H1 (cell line): ENCODE measurements at regions not wholly inside any gene's neighbourhood (a gene's known extent, or its start where the extent isn't known, plus 50 kb on each side); places are given as distances from the start of the nearest gene placed in this dataset.
A peak's percentile ranks its signal among the peaks of the same experiment; 100 is the strongest.

Source experiments
- CTCF ChIA-PET: fragments of 300-600 bp; sonication (Branson Sonifier 250); formaldehyde crosslinking; loops from one replicate; lab custom pipeline; 2021; ENCODE audit not compliant: partially characterized antibody; lab: Charles Lee
- POLR2A ChIA-PET: fragments of 300-600 bp; sonication (Branson Sonifier 250); formaldehyde crosslinking; loops from one replicate; lab custom pipeline; 2021; ENCODE audit warnings: inconsistent platforms; ENCODE audit not compliant: partially characterized antibody; lab: Charles Lee
- DNase-seq, 2 experiments: peaks; one replicate each; pipeline versions ENCODE4 v3.0.0 to v3.0.0-alpha.2; 2010 to 2022; ENCODE audit warnings: low spot score in 2 of 2, low read depth in 1 of 2, mixed read lengths in 1 of 2
- FAIRE-seq: peaks from 2 replicates; lab custom pipeline; 2011; peaks lifted over from hg19 to GRCh38; lab: Jason Lieb, UNC
- H2AFZ ChIP-seq: 2 replicates; pipeline ENCODE4 v1.8.1; 2012; ENCODE audit warnings: low read length, inconsistent platforms
- H2AK5ac ChIP-seq: 2 replicates; pipeline ENCODE4 v1.6.1; 2013; ENCODE audit warnings: low read depth, low read length
- H2BK120ac ChIP-seq: replicated peaks from 2 replicates; pipeline ENCODE3; 2013; ENCODE audit warnings: low read depth, low read length, inconsistent platforms
- H2BK12ac ChIP-seq: 2 replicates; pipeline ENCODE4 v1.6.1; 2013; ENCODE audit warnings: low read depth, low read length
- H2BK15ac ChIP-seq: 2 replicates; pipeline ENCODE4 v1.6.1; 2013; ENCODE audit warnings: low read length
- H2BK20ac ChIP-seq: 2 replicates; pipeline ENCODE4 v1.6.1; 2013; ENCODE audit warnings: low read length
- H2BK5ac ChIP-seq: 2 replicates; pipeline ENCODE4 v1.6.1; 2013; ENCODE audit warnings: low read depth, low read length
- H3K14ac ChIP-seq: 2 replicates; pipeline ENCODE4 v1.6.1; 2013; ENCODE audit warnings: inconsistent platforms; ENCODE audit not compliant: insufficient read length
- H3K18ac ChIP-seq: 2 replicates; pipeline ENCODE4 v1.6.1; 2013; ENCODE audit warnings: low read length; ENCODE audit errors: extremely low read depth
- H3K23ac ChIP-seq: 2 replicates; pipeline ENCODE4 v1.6.1; 2013; ENCODE audit warnings: inconsistent platforms; ENCODE audit not compliant: insufficient read length
- H3K23me2 ChIP-seq: 2 replicates; pipeline ENCODE4 v1.6.1; 2013; ENCODE audit warnings: low read depth, low read length
- H3K27ac ChIP-seq: 2 replicates; pipeline ENCODE4 v1.6.1; 2011; ENCODE audit warnings: low read depth, low read length, inconsistent platforms
- H3K27me3 ChIP-seq, 4 experiments: replicated peaks in 1 of 4; 1 replicate in 1 of 4; 2 replicates in 3 of 4; pipeline versions ENCODE4 v1.6.1 to v1.8.1; 2011 to 2013; ENCODE audit warnings: low read length in 3 of 4, mild to moderate bottlenecking in 3 of 4, inconsistent platforms in 2 of 4, mixed read lengths in 2 of 4, moderate library complexity in 1 of 4; ENCODE audit not compliant: control insufficient read depth in 3 of 4, insufficient read depth in 3 of 4; ENCODE audit errors: extremely low read depth in 1 of 4
- H3K36me3 ChIP-seq, 4 experiments: 2 replicates each; pipeline versions ENCODE4 v1.6.1 to v1.8.1; 2011 to 2013; ENCODE audit warnings: mild to moderate bottlenecking in 4 of 4, low read length in 3 of 4, moderate library complexity in 2 of 4, control low read depth in 1 of 4, inconsistent platforms in 1 of 4; ENCODE audit not compliant: insufficient read depth in 4 of 4, control insufficient read depth in 2 of 4
- H3K4ac ChIP-seq: replicated peaks from 2 replicates; pipeline ENCODE3; 2013; ENCODE audit warnings: low read length, low read depth, mixed read lengths, inconsistent platforms; ENCODE audit not compliant: insufficient read length
- H3K4me1 ChIP-seq, 4 experiments: replicated peaks in 1 of 4; 1 replicate in 1 of 4; 2 replicates in 3 of 4; pipeline versions ENCODE4 v1.6.1 to v1.8.1; 2011 to 2013; ENCODE audit warnings: low read length in 3 of 4, inconsistent platforms in 2 of 4, mixed read lengths in 1 of 4; ENCODE audit not compliant: insufficient read depth in 4 of 4, control insufficient read depth in 3 of 4
- H3K4me2 ChIP-seq, 2 experiments: 2 replicates each; pipeline versions ENCODE4 v1.6.1 to v1.8.1; 2011 to 2013; ENCODE audit warnings: low read depth in 2 of 2, low read length in 2 of 2, control low read depth in 1 of 2, inconsistent platforms in 1 of 2, mild to moderate bottlenecking in 1 of 2; ENCODE audit not compliant: insufficient read depth in 1 of 2
- H3K4me3 ChIP-seq, 4 experiments: fragments of 200-600, 300-600 bp in 1 of 4; sonication (generic), shearing (Covaris generic), sonication (Bioruptor Twin) in 1 of 4; 2 replicates each; pipeline versions ENCODE4 v1.5.1 to v1.8.1; 2011 to 2016; ENCODE audit warnings: low read length in 4 of 4, low read depth in 3 of 4, control low read depth in 2 of 4, inconsistent platforms in 2 of 4, mild to moderate bottlenecking in 2 of 4, mixed read lengths in 1 of 4, moderate library complexity in 1 of 4; ENCODE audit not compliant: insufficient read depth in 2 of 4; ENCODE audit errors: extremely low read depth in 1 of 4
- H3K56ac ChIP-seq: replicated peaks from 2 replicates; pipeline ENCODE3; 2013; ENCODE audit warnings: low read depth, mild to moderate bottlenecking, mixed read lengths, low read length, inconsistent platforms; ENCODE audit not compliant: insufficient read length
- H3K79me1 ChIP-seq: 2 replicates; pipeline ENCODE4 v1.6.1; 2013; ENCODE audit warnings: low read depth, low read length, control low read depth
- H3K79me2 ChIP-seq, 2 experiments: 2 replicates each; pipeline versions ENCODE4 v1.6.1 to v1.8.1; 2012 to 2013; ENCODE audit warnings: low read length in 2 of 2, mild to moderate bottlenecking in 2 of 2, inconsistent platforms in 1 of 2; ENCODE audit not compliant: insufficient read depth in 2 of 2, control insufficient read depth in 1 of 2
- H3K9ac ChIP-seq, 4 experiments: replicated peaks in 1 of 4; 1 replicate in 1 of 4; 2 replicates in 3 of 4; pipeline versions ENCODE4 v1.6.1 to v1.8.1; 2011 to 2013; ENCODE audit warnings: low read depth in 3 of 4, low read length in 3 of 4, control low read depth in 2 of 4, mild to moderate bottlenecking in 2 of 4, moderate library complexity in 2 of 4, inconsistent platforms in 1 of 4; ENCODE audit errors: extremely low read depth in 1 of 4
- H3K9me3 ChIP-seq, 2 experiments: 2 replicates each; pipeline versions ENCODE4 v1.6.1 to v1.8.1; 2012 to 2013; ENCODE audit warnings: mild to moderate bottlenecking in 2 of 2, moderate library complexity in 2 of 2, control low read depth in 1 of 2, inconsistent platforms in 1 of 2, low read depth in 1 of 2, low read length in 1 of 2, mixed read lengths in 1 of 2; ENCODE audit not compliant: insufficient read depth in 2 of 2
- H4K20me1 ChIP-seq, 2 experiments: replicated peaks in 1 of 2; 2 replicates each; pipeline versions ENCODE3 to v1.8.1; 2011 to 2013; ENCODE audit warnings: inconsistent platforms in 2 of 2, low read length in 2 of 2, mild to moderate bottlenecking in 1 of 2; ENCODE audit not compliant: insufficient read depth in 2 of 2, control insufficient read depth in 1 of 2
- H4K5ac ChIP-seq: 2 replicates; pipeline ENCODE4 v1.6.1; 2013; ENCODE audit warnings: low read length, low read depth, mixed read lengths, inconsistent platforms; ENCODE audit not compliant: insufficient read length
- H4K8ac ChIP-seq: 2 replicates; pipeline ENCODE4 v1.8.0; 2013; ENCODE audit warnings: mild to moderate bottlenecking, moderate library complexity, low read length, inconsistent platforms; ENCODE audit not compliant: insufficient read depth; ENCODE audit errors: extremely low read depth
- H4K91ac ChIP-seq: replicated peaks from 2 replicates; pipeline ENCODE3; 2013; ENCODE audit warnings: low read length, mixed read lengths, inconsistent platforms; ENCODE audit not compliant: insufficient read length
- ASH2L ChIP-seq: fragments of 200-600, 300-600 bp; sonication (generic); IDR thresholded peaks from one replicate; pipeline ENCODE4 v1.7.1; 2017; ENCODE audit warnings: low read length
- ATF3 ChIP-seq: IDR thresholded peaks from 2 replicates; pipeline ENCODE4 v1.6.1; 2011; ENCODE audit warnings: low read depth, mild to moderate bottlenecking, low read length; ENCODE audit not compliant: insufficient read depth
- CREB1 ChIP-seq: IDR thresholded peaks from 2 replicates; pipeline ENCODE4 v1.6.1; 2012; ENCODE audit warnings: inconsistent platforms
- EGR1 ChIP-seq: IDR thresholded peaks from 2 replicates; pipeline ENCODE4 v1.6.1; 2011; ENCODE audit warnings: low read depth, low read length, borderline replicate concordance
- HDAC6 ChIP-seq: IDR thresholded peaks from one replicate; pipeline ENCODE4 v1.7.1; 2012; ENCODE audit warnings: low read depth, mild to moderate bottlenecking, inconsistent platforms, low read length, moderate library complexity
- KDM5A ChIP-seq: fragments of 200-600 bp; IDR thresholded peaks from 2 replicates; pipeline ENCODE4 v1.7.1; 2012; ENCODE audit warnings: mild to moderate bottlenecking, low read length, inconsistent platforms, mixed read lengths
- NRF1 ChIP-seq: IDR thresholded peaks from 2 replicates; pipeline ENCODE4 v1.6.1; 2011; ENCODE audit warnings: mild to moderate bottlenecking, low read depth, low read length, improper control_type of control experiment
- SUZ12 ChIP-seq: fragments of 200-600 bp; sonication (generic); IDR thresholded peaks from 2 replicates; pipeline ENCODE4 v1.6.1; 2012; ENCODE audit warnings: mild to moderate bottlenecking, inconsistent platforms, low read length, moderate library complexity, mixed read lengths
- TAF7 ChIP-seq: optimal IDR thresholded peaks from 2 replicates; pipeline ENCODE3; 2011; ENCODE audit warnings: low read depth, mild to moderate bottlenecking, inconsistent platforms, low read length, moderate library complexity, borderline replicate concordance
- TBP ChIP-seq: IDR thresholded peaks from 2 replicates; pipeline ENCODE4 v1.6.1; 2011; ENCODE audit warnings: low read depth, low read length, improper control_type of control experiment
- WGBS, 2 experiments: shearing (Covaris generic) in 1 of 2; methylation state at CpG; one replicate each; pipeline versions ENCODE4 v1.1.6 to v1.1.7; 2013 to 2015; ENCODE audit warnings: low lambda C conversion rate in 2 of 2, mixed read lengths in 2 of 2, inconsistent platforms in 1 of 2, low coverage in 1 of 2, missing lambda C conversion rate in 1 of 2; ENCODE audit not compliant: insufficient replicate concordance in 2 of 2, insufficient coverage in 1 of 2, insufficient read length in 1 of 2; ENCODE audit errors: extremely low coverage in 1 of 2, missing lambda C conversion rate in 1 of 2; 5-methylcytosine and 5-hydroxymethylcytosine counted together
- TF ChIP-seq, protein P1 (sequence below): IDR thresholded peaks from 2 replicates; pipeline ENCODE4 v1.6.1; 2011; ENCODE audit warnings: low read length, improper control_type of control experiment

DNA sequence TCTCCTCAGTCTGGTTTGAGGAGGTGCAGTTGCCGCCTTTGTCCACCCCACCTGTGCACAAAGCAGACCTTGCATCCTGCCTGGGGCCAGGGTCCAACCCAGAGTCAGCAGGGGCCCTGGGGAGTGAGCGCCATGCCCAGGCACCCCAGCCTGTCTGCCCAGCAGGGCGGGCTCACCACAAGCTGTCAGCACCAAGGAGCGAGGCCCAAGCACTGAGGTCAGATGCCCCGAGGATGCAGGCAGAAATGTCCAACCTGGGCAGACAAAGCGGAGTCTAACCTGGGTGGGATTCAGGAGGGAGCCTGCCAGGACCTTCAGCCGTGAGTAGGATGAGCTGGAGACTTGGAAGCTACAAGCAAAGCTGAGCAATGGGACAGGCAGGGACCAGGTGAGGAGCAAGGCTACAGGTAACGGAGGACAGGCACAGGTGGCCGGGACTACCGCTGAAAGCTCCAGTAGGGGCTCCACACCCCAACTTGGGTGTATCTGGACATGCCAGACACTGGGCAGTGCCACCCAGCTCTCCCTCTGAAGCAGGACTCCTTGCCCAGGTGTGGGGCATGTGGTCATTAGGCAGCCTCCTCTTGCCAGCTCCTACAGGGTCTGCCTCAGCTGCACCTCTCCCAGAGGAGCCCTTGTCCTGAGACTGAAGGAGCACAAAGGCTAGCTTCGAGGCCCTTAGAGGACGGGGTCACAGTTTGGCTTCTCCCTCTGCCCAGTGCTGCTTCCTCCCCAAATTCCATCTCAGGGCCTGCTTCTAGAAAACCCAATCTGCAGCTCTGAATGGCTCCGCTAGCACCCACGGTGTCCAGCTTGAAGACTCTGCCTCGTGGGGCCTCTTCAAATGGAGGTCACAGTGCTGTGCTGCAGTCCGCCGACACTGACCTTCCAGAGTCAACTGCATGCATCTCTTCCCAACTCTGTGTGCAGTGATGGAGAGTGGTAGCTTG lies 210.6 kb upstream of the CDYL start:
- Histone ChIP-seq H3K27me3 (no peaks in the 10 kb centered on the region), H3K27ac (no peak overlapping the region), H3K4me1 (no peaks in the 10 kb centered on the region), H3K9ac (no peak overlapping the region), H3K36me3 (no peaks in the 10 kb centered on the region), H4K8ac (no peak overlapping the region; the same call in 1 of the 2 replicates), H3K9me3 (no peaks in the 10 kb centered on the region), H3K4me2 (no peak overlapping the region), H3K23ac (no peak overlapping the region), H3K23me2 (no peaks in the 10 kb centered on the region), H4K91ac (no peak overlapping the region), H2BK15ac (no peak overlapping the region), H3K14ac (no peak overlapping the region), H3K4me3 (no peak overlapping the region), H4K20me1 (no peaks in the 10 kb centered on the region), H4K5ac (no peak overlapping the region), H2BK20ac (no peak overlapping the region), H2AK5ac (no peak overlapping the region), H3K18ac (no peak overlapping the region), H3K56ac (no peak overlapping the region), H3K79me2 (no peaks in the 10 kb centered on the region), H2BK5ac (no peak overlapping the region), H2AFZ (no peak overlapping the region), H3K79me1 (no peaks in the 10 kb centered on the region), H2BK12ac (0 out of 2 replicates have a peak overlapping the region, but pooled peaks have one; percentile 50), H2BK120ac (no peak overlapping the region), H3K4ac (no peak overlapping the region)
- peak in 1 of 2 experiments; percentile 40 for DNase-seq
- FAIRE-seq = no peak
- POLR2A ChIA-PET = no interaction called here
- TF ChIP-seq EGR1 (no peak), TAF7 (no peak), ATF3 (no peak), SUZ12 (no peak), CREB1 (no peak), ASH2L (no peak), NRF1 (no peak), HDAC6 (no peak), KDM5A (no peak), TBP (no peak)
- TF ChIP-seq, protein P1, sequence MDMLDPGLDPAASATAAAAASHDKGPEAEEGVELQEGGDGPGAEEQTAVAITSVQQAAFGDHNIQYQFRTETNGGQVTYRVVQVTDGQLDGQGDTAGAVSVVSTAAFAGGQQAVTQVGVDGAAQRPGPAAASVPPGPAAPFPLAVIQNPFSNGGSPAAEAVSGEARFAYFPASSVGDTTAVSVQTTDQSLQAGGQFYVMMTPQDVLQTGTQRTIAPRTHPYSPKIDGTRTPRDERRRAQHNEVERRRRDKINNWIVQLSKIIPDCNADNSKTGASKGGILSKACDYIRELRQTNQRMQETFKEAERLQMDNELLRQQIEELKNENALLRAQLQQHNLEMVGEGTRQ = no peak
- CTCF ChIA-PET = interaction anchor here (1.2 to 1.7 kb wide), 2 partner anchors 9 to 11 kb away, joined by 3 to 4 read pairs; no protein-coding TSS in a partner anchor
- 91% methylated on average over 17 of the region's 17 CpGs; no CpG with 5 or more reads in 1 of the 2 experiments for WGBS, 2 experiments
